GM19438 (cell line): ENCODE measurements at regions not wholly inside any gene's neighbourhood (a gene's known extent, or its start where the extent isn't known, plus 50 kb on each side); places are given as distances from the start of the nearest gene placed in this dataset.

Experiments used
- ATAC-seq: cut with Tn5 transposase; IDR thresholded peaks from one replicate; pipeline ENCODE4 v1.9.1; 2021; ENCODE audit warnings: low read depth; ENCODE audit not compliant: unreplicated experiment

GRCh38 chr22:46064228-46064965, 85.9 kb upstream of the PPARA start:
- ATAC-seq, result no peak

DNA sequence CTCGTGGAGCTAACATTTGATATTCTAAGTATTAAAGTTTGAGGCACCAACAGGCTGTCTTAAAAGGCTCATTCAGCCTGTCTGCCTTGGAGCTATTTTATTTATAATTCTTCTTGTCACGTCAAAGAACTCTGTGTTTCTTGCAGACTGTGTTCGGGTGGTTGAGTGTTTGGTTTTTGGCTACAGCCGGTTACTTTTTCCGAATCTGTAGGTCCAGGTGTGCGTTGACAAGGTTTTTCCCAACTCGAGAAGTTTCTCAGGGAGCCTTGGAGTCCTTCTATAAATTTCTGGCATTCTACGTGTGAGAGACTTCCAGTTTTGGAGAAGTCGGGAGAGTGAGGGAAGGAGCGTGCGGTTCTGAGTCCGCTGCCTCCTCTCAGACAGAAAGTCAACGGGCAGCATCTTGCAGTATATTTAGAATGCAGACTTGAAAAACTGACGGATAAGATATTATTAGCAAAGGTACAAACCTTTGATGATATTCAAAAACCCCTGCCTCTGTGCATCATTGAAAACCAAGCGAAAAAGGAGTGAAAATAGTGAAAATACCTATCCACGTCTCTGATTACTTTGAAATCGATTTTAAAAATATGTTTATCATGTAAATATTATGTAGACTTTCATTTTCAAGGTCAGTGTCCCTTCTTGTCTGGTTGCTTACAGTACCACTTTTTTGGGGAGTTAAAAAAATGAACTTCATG, 85.2 kb upstream of the PPARA start:
- ATAC-seq, result no peak

DNA sequence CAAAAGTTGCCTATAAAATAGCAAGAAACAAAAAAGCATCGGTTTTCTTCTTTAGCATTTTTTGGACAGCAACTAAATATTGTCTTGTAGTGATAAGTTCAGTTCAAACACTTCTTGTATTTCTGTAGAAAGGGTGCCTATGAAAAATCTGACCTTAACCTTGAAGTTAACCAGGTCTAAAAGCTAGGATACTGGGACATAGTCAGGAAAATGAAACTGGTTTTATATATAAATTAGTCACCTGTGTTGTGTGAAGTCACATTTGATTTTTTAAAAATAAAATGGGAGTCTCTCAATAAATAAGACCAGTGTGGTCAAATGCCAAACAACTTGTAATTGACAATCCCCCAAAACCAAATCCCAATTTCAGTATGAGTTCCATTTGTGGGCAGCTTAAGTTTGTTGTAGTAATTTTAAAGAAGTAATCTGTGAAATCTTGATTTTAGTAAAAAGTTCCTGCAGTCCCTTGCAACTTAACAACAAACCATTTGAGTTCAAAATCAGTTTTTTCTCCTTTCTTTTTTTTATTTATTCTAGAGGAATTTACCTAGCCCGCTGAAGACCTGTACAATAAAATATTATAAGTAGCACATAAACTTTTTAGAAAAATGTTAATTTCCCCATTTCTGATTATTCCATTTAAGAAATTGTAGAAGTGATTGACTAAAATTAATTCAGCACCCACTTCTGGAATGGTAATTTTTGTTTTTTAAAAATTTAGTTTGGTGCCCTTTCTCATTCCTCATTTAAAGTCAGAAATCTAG, 84.5 kb upstream of the PPARA start:
- ATAC-seq, result no peak

GRCh38 chr22:46066691-46067090, 83.6 kb upstream of the PPARA start:
- ATAC-seq, result no peak

DNA sequence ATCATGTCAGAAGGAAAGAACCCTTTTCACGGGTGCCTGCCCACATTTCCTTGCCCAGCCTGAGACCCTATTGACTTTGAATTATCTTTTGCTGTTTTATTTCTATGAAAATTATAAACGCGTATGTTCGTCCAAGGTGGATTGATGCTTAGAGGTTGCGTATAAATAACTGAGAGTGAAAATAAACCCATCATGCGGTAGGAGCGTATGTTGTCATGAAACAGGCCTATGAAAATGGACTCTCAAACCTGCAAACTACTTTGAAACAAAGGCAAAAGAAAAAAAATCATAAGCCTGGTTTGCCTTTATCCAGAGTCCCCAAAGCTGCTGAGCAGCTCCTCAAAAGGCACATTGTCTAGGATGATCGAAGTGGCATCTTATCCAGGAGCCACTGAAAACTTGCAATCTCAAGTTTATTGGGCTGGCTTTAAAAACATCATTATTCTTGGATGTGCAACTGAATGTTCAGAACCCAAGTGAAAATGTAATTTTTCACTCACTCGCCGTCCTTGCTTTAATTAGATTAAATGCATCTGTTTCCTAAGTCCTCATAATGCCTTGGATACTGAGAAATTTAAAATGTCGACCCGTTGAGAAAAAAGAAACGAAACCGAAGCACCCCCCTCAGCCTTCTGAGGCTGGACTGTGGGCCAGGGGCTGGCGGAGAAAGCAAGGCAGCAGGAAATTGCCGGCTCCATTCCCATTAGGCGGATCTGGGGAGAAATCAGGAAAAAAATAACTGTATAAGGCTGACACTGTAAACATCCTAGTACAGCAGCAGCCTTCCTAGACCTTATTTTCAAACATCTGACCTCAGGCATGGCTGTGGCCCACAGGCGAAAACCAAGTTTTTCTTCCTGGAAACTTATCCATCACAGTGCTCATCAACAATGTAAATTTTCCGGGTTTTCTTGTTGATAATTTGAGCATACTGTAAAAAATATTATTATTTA, 82.9 kb upstream of the PPARA start:
- no peak for ATAC-seq

DNA sequence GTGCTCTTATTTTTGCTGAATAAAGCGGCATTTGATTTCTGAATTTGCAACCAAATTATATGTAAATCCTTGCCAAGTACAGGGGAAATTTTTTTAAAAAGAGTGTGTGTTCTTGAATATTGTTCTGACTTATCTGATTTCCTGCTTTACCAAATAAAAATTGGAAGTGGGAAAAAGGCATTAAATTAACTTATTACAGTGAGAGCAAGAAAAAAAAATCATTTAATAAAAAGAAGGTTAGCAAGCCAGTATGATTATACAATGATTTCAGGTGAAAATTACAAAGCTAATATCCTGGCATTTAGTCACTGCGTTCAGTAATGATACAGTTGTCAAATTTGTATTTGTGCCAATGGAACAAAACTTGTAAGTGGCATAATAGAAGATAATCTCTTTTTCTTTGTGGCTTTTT, 82.1 kb upstream of the PPARA start:
- no peak for ATAC-seq

- ATAC-seq, result no peak
Measured at GRCh38 chr22:46068593-46069491, 81.5 kb upstream of the PPARA start.

- ATAC-seq, result no peak
Measured at GRCh38 chr22:46069521-46070214, 80.7 kb upstream of the PPARA start.

- no peak for ATAC-seq
Measured at GRCh38 chr22:46070215-46070802, 80.0 kb upstream of the PPARA start.

GRCh38 chr22:46070803-46071450, 79.4 kb upstream of the PPARA start:
- ATAC-seq, result no peak

DNA sequence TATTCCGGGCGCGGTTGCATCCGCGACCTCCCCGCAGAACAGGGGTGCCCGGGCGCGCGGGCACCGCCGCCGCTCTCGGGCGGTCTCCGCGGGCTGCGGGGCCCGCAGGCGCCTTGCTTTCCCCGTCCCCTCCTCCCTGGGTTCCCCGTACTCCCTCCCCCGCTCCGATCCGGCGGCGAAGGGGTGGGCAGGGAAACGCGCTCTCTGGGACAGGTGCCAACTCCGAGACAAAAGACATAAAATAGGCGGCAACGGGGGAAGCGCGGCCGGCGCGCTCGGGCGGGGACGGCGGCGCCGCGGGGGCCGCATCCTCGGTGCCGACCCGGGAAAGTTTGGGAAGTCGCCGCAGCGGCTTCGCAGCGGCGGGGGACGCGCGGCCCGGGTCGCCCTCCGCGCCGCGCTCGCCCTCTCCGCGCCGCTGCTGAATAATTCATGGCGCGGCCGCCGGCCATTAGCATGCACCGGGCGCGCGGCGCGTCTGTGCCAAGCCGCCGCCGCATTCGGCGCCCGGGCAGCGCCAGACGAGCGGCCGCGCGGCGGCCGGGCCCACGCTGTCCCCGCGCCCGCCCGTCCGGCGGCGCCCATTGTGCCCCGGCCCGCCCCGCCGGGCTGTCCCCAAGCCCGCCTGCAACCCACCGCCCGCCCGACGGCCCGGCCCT, 78.7 kb upstream of the PPARA start:
- ATAC-seq, result no peak

GRCh38 chr22:46072110-46072881, 78.0 kb upstream of the PPARA start:
- no peak for ATAC-seq

- no peak for ATAC-seq
Measured at GRCh38 chr22:46072981-46073682, 77.2 kb upstream of the PPARA start.

GRCh38 chr22:46073683-46074504, 76.4 kb upstream of the PPARA start:
- no peak for ATAC-seq
